PC-3 (cell line): ENCODE measurements at regions not wholly inside any gene's neighbourhood (a gene's known extent, or its start where the extent isn't known, plus 50 kb on each side); places are given as distances from the start of the nearest gene placed in this dataset.

ENCODE experiments used
- ATAC-seq: fragments of 200-7000 bp; cut with Tn5 transposase; 2 replicates; pipeline ENCODE4 v1.9.1; 2020; ENCODE audit warnings: mild to moderate bottlenecking, moderate library complexity
- BruUV-seq: library from RNA; stranded (reverse); fragments of 400-500 nt; replicated peaks from 2 replicates; lab custom pipeline; 2021; lab: Mats Ljungman, UMichigan
- CTCF ChIA-PET: fragments of 300-600 bp; sonication (Branson Sonifier 250); formaldehyde crosslinking; loops from one replicate; lab custom pipeline; 2022; ENCODE audit warnings: antibody characterized with exemption; lab: Charles Lee
- POLR2A ChIA-PET: fragments of 300-600 bp; sonication (Branson Sonifier 250); formaldehyde crosslinking; loops from one replicate; lab custom pipeline; 2022; ENCODE audit warnings: antibody characterized with exemption; ENCODE audit not compliant: unreplicated experiment; lab: Charles Lee
- DNase-seq: peaks from one replicate; pipeline ENCODE4 v3.0.0-alpha.2; 2015
- H2AFZ ChIP-seq: fragments of 300-600 bp; sonication (generic); 2 replicates; pipeline ENCODE4 v1.6.0; 2016; ENCODE audit warnings: antibody characterized with exemption, low read length
- H3F3A ChIP-seq: fragments of 300-600 bp; sonication (generic); one replicate; pipeline ENCODE4 v1.6.0; 2017; ENCODE audit warnings: antibody characterized with exemption, low read length, control low read depth, mild to moderate bottlenecking; ENCODE audit not compliant: unreplicated experiment
- H3K27ac ChIP-seq: fragments of 300-600 bp; sonication (generic); 2 replicates; pipeline ENCODE4 v1.5.1; 2016; ENCODE audit warnings: mild to moderate bottlenecking, low read length
- H3K27me3 ChIP-seq: fragments of 300-600 bp; sonication (generic); 2 replicates; pipeline ENCODE4 v1.6.1; 2016; ENCODE audit warnings: low read length, mixed read lengths
- H3K36me3 ChIP-seq: fragments of 300-600 bp; sonication (generic); 2 replicates; pipeline ENCODE4 v1.6.1; 2016; ENCODE audit warnings: low read depth, mixed run types, low read length, mixed read lengths
- H3K4me1 ChIP-seq: fragments of 300-600 bp; sonication (generic); 2 replicates; pipeline ENCODE4 v1.5.1; 2016; ENCODE audit warnings: low read length; ENCODE audit not compliant: insufficient read depth
- H3K4me2 ChIP-seq: fragments of 300-600 bp; sonication (generic); 2 replicates; pipeline ENCODE4 v1.6.0; 2016; ENCODE audit warnings: low read length
- H3K4me3 ChIP-seq: fragments of 300-600 bp; sonication (generic); 2 replicates; pipeline ENCODE4 v1.5.1; 2016; ENCODE audit warnings: mild to moderate bottlenecking, low read length, mixed read lengths
- H3K79me2 ChIP-seq: fragments of 300-600 bp; sonication (generic); 2 replicates; pipeline ENCODE4 v1.6.1; 2017; ENCODE audit warnings: low read length, mixed read lengths
- H3K9ac ChIP-seq: fragments of 300-600 bp; sonication (generic); 2 replicates; pipeline ENCODE4 v1.6.0; 2016; ENCODE audit warnings: mild to moderate bottlenecking, low read length
- H3K9me2 ChIP-seq: fragments of 300-600 bp; sonication (generic); replicated peaks from 2 replicates; pipeline ENCODE4 v1.6.1; 2016; ENCODE audit warnings: mixed run types, low read length, mixed read lengths
- H3K9me3 ChIP-seq: fragments of 300-600 bp; sonication (generic); 2 replicates; pipeline ENCODE4 v1.6.1; 2016; ENCODE audit warnings: low read length, mixed read lengths
- H4K20me1 ChIP-seq: fragments of 300-600 bp; sonication (generic); 2 replicates; pipeline ENCODE4 v1.6.1; 2016; ENCODE audit warnings: low read length, mixed read lengths
- EZH2 ChIP-seq: fragments of 300-600 bp; sonication (generic); IDR thresholded peaks from one replicate; pipeline ENCODE4 v1.6.1; 2017; ENCODE audit warnings: antibody characterized with exemption, mild to moderate bottlenecking, low read length; ENCODE audit not compliant: unreplicated experiment
- EZH2phosphoT487 ChIP-seq: fragments of 300-600 bp; sonication (generic); IDR thresholded peaks from 2 replicates; pipeline ENCODE4 v1.6.1; 2018; ENCODE audit warnings: mild to moderate bottlenecking, antibody characterized with exemption, low read length, borderline replicate concordance
- intact Hi-C: fragments of 100-400 bp; cut with micrococcal nuclease; formaldehyde crosslinking; loops from 2 replicates; pipeline ENCODE4 v1.9.0; 2023
- TF ChIP-seq, protein P1 (sequence below): fragments of 300-600 bp; sonication (generic); conservative IDR thresholded peaks from 2 replicates; pipeline ENCODE4 v1.5.1; 2017; ENCODE audit warnings: antibody characterized with exemption, low read depth, mild to moderate bottlenecking, low read length

DNA sequence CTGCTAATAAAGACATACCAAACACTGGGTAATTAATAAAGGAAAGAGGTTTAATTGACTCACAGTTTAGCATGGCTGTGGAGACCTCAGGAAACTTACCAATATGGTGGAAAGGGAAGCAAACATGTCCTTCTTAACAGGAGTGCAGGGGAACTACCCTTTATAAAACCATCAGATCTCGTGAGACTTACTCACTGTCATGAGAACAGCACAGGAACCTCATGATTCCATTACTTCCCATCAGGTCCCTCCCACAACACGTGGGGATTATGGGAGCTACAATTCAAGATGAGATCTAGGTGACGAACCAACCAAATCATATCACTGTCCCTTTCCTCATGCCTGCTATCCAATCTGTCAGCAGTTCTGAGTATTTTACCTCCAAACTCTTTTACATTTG is 586.7 kb downstream of the TDRD15 start:
- TF ChIP-seq EZH2 (no peak), EZH2phosphoT487 (no peak)
- TF ChIP-seq, protein P1, sequence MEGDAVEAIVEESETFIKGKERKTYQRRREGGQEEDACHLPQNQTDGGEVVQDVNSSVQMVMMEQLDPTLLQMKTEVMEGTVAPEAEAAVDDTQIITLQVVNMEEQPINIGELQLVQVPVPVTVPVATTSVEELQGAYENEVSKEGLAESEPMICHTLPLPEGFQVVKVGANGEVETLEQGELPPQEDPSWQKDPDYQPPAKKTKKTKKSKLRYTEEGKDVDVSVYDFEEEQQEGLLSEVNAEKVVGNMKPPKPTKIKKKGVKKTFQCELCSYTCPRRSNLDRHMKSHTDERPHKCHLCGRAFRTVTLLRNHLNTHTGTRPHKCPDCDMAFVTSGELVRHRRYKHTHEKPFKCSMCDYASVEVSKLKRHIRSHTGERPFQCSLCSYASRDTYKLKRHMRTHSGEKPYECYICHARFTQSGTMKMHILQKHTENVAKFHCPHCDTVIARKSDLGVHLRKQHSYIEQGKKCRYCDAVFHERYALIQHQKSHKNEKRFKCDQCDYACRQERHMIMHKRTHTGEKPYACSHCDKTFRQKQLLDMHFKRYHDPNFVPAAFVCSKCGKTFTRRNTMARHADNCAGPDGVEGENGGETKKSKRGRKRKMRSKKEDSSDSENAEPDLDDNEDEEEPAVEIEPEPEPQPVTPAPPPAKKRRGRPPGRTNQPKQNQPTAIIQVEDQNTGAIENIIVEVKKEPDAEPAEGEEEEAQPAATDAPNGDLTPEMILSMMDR, result no peak

DNA sequence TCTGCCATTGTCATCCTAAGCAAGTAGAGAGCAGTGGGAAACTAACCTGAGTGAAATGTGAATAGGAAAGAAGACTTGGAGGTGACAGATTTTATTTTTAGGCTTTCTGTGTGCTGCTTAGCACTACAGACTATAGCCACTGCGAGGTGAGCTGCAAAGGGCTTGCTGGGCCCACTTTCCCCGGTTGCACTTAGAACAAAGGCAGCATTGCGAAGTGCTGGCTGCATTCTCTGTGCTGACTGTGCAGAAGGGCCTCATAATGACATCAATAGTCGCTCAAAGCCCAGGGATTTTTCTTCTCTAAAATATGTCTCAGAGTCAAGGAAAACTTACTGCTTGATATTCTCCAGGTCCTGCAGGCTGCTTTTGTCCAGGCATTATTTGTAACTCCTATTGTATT is 592.1 kb downstream of the TDRD15 start:
- Histone ChIP-seq H2AFZ (no peak overlapping the region), H3K9ac (no peak overlapping the region), H4K20me1 (no peaks in the 10 kb centered on the region), H3K36me3 (no peaks in the 10 kb centered on the region), H3K27ac (no peak overlapping the region), H3K4me2 (no peak overlapping the region), H3K4me1 (no peaks in the 10 kb centered on the region), H3K79me2 (no peaks in the 10 kb centered on the region), H3F3A (no peaks in the 10 kb centered on the region), H3K27me3 (no peaks in the 10 kb centered on the region), H3K9me3 (peaks cover 3% of the 10 kb centered on the region; the same call in 1 of the 2 replicates), H3K9me2 (no peaks in the 10 kb centered on the region), H3K4me3 (no peak overlapping the region)
- intact Hi-C loops, result no loop called here
- DNase-seq, result no peak
- ChIA-PET POLR2A (no interaction called here), CTCF (no interaction called here)
- TF ChIP-seq EZH2phosphoT487, result no peak
- TF ChIP-seq EZH2, result no peak
- TF ChIP-seq, protein P1, result no peak
- ATAC-seq, result no peak
- BruUV-seq, result no TSS peak

More for the DNA sequence above, 586.7 kb downstream of the TDRD15 start:
- no peak overlapping the region for H3K4me3 ChIP-seq
- H3K79me2 ChIP-seq, result no peaks in the 10 kb centered on the region
- no peak overlapping the region for H3K9ac ChIP-seq
- no peaks in the 10 kb centered on the region for H3K4me1 ChIP-seq
- DNase-seq (no peak), ATAC-seq (no peak)
- H3K27me3 ChIP-seq, result no peaks in the 10 kb centered on the region
- H2AFZ ChIP-seq, result no peak overlapping the region
- ChIA-PET CTCF (no interaction called here), POLR2A (no interaction called here)
- H3K9me3 ChIP-seq, result peaks cover 14% of the 10 kb centered on the region
- intact Hi-C loops, result no loop called here
- no peaks in the 10 kb centered on the region for H4K20me1 ChIP-seq
- H3K36me3 ChIP-seq, result no peaks in the 10 kb centered on the region
- H3F3A ChIP-seq, result no peaks in the 10 kb centered on the region
- no peak overlapping the region for H3K27ac ChIP-seq
- no TSS peak for BruUV-seq
- H3K9me2 ChIP-seq, result no peaks in the 10 kb centered on the region
- no peak overlapping the region for H3K4me2 ChIP-seq

DNA sequence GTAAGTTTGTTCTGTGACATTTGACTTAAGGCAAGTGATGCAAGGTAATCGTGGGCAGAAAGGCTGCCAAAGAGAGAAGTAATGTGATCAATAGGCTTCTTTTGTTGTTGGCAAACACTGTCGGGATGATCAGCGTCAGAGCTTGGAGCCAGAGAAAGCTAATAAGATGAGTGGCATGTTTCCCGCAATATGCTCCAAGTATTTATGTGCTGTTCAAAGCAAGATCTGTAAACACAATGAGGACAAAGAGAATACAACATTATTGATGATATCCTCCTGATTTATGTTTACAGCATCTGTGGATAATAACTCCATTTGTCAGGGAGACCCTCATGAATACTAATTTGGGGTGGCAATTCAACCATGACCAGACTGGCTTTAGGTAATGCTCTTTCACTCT is 603.3 kb downstream of the TDRD15 start:
- Histone ChIP-seq H3K36me3 (no peaks in the 10 kb centered on the region), H3K27me3 (no peaks in the 10 kb centered on the region), H2AFZ (no peak overlapping the region), H3K27ac (no peak overlapping the region), H3K9me2 (no peaks in the 10 kb centered on the region), H3K9me3 (peaks cover 16% of the 10 kb centered on the region), H3K9ac (no peak overlapping the region), H3K4me1 (no peaks in the 10 kb centered on the region), H3F3A (no peaks in the 10 kb centered on the region), H3K4me3 (no peak overlapping the region), H4K20me1 (no peaks in the 10 kb centered on the region), H3K79me2 (no peaks in the 10 kb centered on the region), H3K4me2 (no peak overlapping the region)
- no peak for TF ChIP-seq EZH2
- TF ChIP-seq EZH2phosphoT487, result no peak
- TF ChIP-seq, protein P1, result no peak
- BruUV-seq, result no TSS peak
- POLR2A ChIA-PET, result no interaction called here
- ATAC-seq (no peak), DNase-seq (no peak)
- intact Hi-C loops, result no loop called here
- CTCF ChIA-PET, result no interaction called here
